Epithelial cell of esophagus (primary cell): ENCODE measurements at regions not wholly inside any gene's neighbourhood (a gene's known extent, or its start where the extent isn't known, plus 50 kb on each side); places are given as distances from the start of the nearest gene placed in this dataset.
"Not testable (repeated sequence)": the region's sequence is repeated elsewhere in the genome, so short reads cannot be mapped to it uniquely, and the experiment has no call there.

Source experiments
- DNase-seq: peaks from one replicate; pipeline ENCODE4 v3.0.0; 2010; ENCODE audit warnings: low read depth
- H3K4me3 ChIP-seq: 2 replicates; pipeline ENCODE4 v1.5.1; 2011; ENCODE audit warnings: mild to moderate bottlenecking, low read length, control low read depth
- CTCF ChIP-seq: IDR thresholded peaks from 2 replicates; pipeline ENCODE4 v1.5.1; 2011; ENCODE audit warnings: low read depth, mild to moderate bottlenecking, low read length, control low read depth, inconsistent platforms; ENCODE audit not compliant: insufficient read depth; ENCODE audit errors: missing control alignments

GRCh38 chr9:87422999-87423398 is 74.7 kb upstream of the DAPK1 start:
- no peak for DNase-seq
- TF ChIP-seq CTCF = no peak
- H3K4me3 ChIP-seq = no peak overlapping the region

GRCh38 chr9:87423885-87424284 is 73.8 kb upstream of the DAPK1 start:
- not testable (repeated sequence) for DNase-seq, H3K4me3 ChIP-seq

- no peak overlapping the region for H3K4me3 ChIP-seq
- no peak for DNase-seq
- TF ChIP-seq CTCF = no peak
Measured at GRCh38 chr9:87425202-87425601, 72.5 kb upstream of the DAPK1 start.

GRCh38 chr9:87427851-87428506 is 69.7 kb upstream of the DAPK1 start:
- no peak for TF ChIP-seq CTCF
- no peak overlapping the region for H3K4me3 ChIP-seq
- DNase-seq = peak; percentile 4

DNA sequence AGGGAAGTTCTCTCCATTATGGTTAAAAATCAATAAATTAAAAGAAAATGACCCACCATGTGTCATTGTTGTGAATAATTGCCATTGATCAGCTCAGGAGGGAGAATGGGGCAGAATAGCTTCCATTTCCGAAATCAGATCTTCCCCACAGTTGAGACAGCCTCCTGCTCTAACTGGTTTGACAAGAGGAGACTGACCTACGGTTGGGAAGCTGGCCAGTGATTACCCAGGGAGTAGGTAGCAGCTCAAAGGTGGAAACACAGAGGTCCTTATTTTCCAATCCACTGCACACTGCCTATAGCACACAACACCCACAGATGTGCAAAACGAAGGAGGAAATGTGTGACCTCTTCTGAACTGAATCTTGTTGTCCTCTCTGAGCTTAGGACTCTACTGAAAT is 69.0 kb upstream of the DAPK1 start:
- peak; percentile 7 for DNase-seq
- no peak for TF ChIP-seq CTCF

DNA sequence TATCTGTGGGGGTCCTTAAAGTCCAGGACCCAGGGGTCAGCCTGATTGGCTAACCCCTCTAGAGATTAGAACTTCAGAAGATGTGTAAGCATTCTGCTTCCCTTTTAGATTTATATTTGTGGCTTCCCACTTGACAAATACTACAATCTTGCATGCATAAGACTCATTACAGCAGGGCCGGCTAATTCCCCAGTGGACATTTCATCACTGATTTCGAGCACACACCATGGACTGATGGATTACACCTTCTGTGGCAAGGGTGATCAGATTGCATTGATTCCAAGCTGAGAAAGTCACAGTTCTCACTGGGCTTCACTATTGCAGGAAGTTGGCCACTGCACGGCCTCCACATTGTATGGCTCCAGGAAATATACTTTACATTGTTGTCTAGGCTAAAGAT is 65.8 kb upstream of the DAPK1 start:
- no peak overlapping the region for H3K4me3 ChIP-seq
- DNase-seq = no peak
- TF ChIP-seq CTCF = no peak

More for the DNA sequence above, 69.0 kb upstream of the DAPK1 start:
- no peak overlapping the region for H3K4me3 ChIP-seq

- DNase-seq = peak; percentile 41
- no peak for TF ChIP-seq CTCF
- H3K4me3 ChIP-seq = no peak overlapping the region
Measured at GRCh38 chr9:87433853-87434252, 63.8 kb upstream of the DAPK1 start.
